ENCODE measurements at regions not wholly inside any gene's neighbourhood (a gene's known extent, or its start where the extent isn't known, plus 50 kb on each side); places are given as distances from the start of the nearest gene placed in this dataset.

DNA sequence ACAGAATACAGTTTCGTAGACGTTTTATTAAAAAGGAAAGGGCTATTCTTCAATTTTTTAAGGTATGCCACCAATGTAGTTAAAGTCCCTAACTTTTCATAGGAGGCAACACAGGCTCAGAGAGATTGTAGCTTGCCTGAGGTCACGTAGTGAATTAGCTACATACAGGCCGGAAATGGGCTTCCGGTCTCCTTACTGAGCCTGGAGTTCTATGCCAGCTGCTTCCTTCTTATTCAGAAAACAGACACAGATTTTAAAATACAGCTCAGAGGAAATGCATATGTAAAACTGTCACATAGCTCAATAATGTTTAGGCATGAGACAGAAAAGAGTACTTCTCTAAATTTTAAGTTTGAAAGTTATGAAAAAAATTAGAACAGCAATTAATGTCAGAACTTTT, 85.4 kb upstream of the TUBA3C start:
- no peak for TF ChIP-seq POLR2AphosphoS5 (IDR thresholded peaks at IDR 0.05)
- no peak for TF ChIP-seq POLR2A (IDR thresholded peaks at IDR 0.05)
- TF ChIP-seq, protein P1, sequence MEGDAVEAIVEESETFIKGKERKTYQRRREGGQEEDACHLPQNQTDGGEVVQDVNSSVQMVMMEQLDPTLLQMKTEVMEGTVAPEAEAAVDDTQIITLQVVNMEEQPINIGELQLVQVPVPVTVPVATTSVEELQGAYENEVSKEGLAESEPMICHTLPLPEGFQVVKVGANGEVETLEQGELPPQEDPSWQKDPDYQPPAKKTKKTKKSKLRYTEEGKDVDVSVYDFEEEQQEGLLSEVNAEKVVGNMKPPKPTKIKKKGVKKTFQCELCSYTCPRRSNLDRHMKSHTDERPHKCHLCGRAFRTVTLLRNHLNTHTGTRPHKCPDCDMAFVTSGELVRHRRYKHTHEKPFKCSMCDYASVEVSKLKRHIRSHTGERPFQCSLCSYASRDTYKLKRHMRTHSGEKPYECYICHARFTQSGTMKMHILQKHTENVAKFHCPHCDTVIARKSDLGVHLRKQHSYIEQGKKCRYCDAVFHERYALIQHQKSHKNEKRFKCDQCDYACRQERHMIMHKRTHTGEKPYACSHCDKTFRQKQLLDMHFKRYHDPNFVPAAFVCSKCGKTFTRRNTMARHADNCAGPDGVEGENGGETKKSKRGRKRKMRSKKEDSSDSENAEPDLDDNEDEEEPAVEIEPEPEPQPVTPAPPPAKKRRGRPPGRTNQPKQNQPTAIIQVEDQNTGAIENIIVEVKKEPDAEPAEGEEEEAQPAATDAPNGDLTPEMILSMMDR (IDR thresholded peaks at IDR 0.05), result no peak
